ENCODE measurements at regions not wholly inside any gene's neighbourhood (a gene's known extent, or its start where the extent isn't known, plus 50 kb on each side); places are given as distances from the start of the nearest gene placed in this dataset.

- Histone ChIP-seq H3K79me2 (ENCODE audit: insufficient read depth, low read length) (no peaks in the 10 kb centered on the region), H3K4me3 (ENCODE audit: low read length, poor library complexity, severe bottlenecking) (no peak overlapping the region), H3K27me3 (ENCODE audit: insufficient read depth, low read length, poor library complexity, severe bottlenecking) (no peaks in the 10 kb centered on the region), H4K20me1 (ENCODE audit: insufficient read depth, low read length, poor library complexity, severe bottlenecking) (no peaks in the 10 kb centered on the region), H3K9me3 (ENCODE audit: insufficient read depth, low read depth, low read length) (no peaks in the 10 kb centered on the region), H3K9me2 (replicated peaks; ENCODE audit: low read depth, low read length) (no peaks in the 10 kb centered on the region), H3K36me3 (ENCODE audit: insufficient read depth, low read length) (no peaks in the 10 kb centered on the region), H2AFZ (ENCODE audit: low read length) (no peak overlapping the region), H3K9ac (ENCODE audit: low read depth, low read length, poor library complexity, severe bottlenecking) (no peak overlapping the region), H3K4me2 (ENCODE audit: low read depth, low read length, poor library complexity, severe bottlenecking) (no peak overlapping the region), H3F3A (ENCODE audit: low read depth) (no peaks in the 10 kb centered on the region), H3K4me1 (ENCODE audit: insufficient read depth, low read length, poor library complexity, severe bottlenecking) (peaks cover 13% of the 10 kb centered on the region)
- TF ChIP-seq EZH2phosphoT487 (IDR thresholded peaks at IDR 0.05; ENCODE audit: borderline replicate concordance) = no peak
Measured at GRCh38 chr21:14751011-14751410, 204.9 kb upstream of the SAMSN1 start.

- H3K4me1 ChIP-seq (ENCODE audit: insufficient read depth, low read length, poor library complexity, severe bottlenecking) = peaks cover 13% of the 10 kb centered on the region
- H2AFZ ChIP-seq (ENCODE audit: low read length) = no peak overlapping the region
Measured at GRCh38 chr21:14750041-14750440, 203.9 kb upstream of the SAMSN1 start.

GRCh38 chr21:14748662-14749061 is 202.5 kb upstream of the SAMSN1 start:
- TF ChIP-seq EZH2phosphoT487 (IDR thresholded peaks at IDR 0.05; ENCODE audit: borderline replicate concordance) = no peak
- TF ChIP-seq CTCF (conservative IDR thresholded peaks at IDR 0.05; ENCODE audit: low read length) = no peak
- H3K27me3 ChIP-seq (ENCODE audit: insufficient read depth, low read length, poor library complexity, severe bottlenecking) = no peaks in the 10 kb centered on the region
- H2AFZ ChIP-seq (ENCODE audit: low read length) = no peak overlapping the region
- no peaks in the 10 kb centered on the region for H3K9me2 ChIP-seq (replicated peaks; ENCODE audit: low read depth, low read length)
- no peak overlapping the region for H3K4me3 ChIP-seq (ENCODE audit: low read length, poor library complexity, severe bottlenecking)
- no peak overlapping the region for H3K4me2 ChIP-seq (ENCODE audit: low read depth, low read length, poor library complexity, severe bottlenecking)
- peaks cover 7% of the 10 kb centered on the region for H3K4me1 ChIP-seq (ENCODE audit: insufficient read depth, low read length, poor library complexity, severe bottlenecking)
- H4K20me1 ChIP-seq (ENCODE audit: insufficient read depth, low read length, poor library complexity, severe bottlenecking) = no peaks in the 10 kb centered on the region
- H3K79me2 ChIP-seq (ENCODE audit: insufficient read depth, low read length) = no peaks in the 10 kb centered on the region
- peaks cover 3% of the 10 kb centered on the region; the same call in 1 of the 2 replicates for H3K9me3 ChIP-seq (ENCODE audit: insufficient read depth, low read depth, low read length)
- H3F3A ChIP-seq (ENCODE audit: low read depth) = no peaks in the 10 kb centered on the region
- H3K9ac ChIP-seq (ENCODE audit: low read depth, low read length, poor library complexity, severe bottlenecking) = no peak overlapping the region
- H3K36me3 ChIP-seq (ENCODE audit: insufficient read depth, low read length) = no peaks in the 10 kb centered on the region

More at GRCh38 chr21:14750041-14750440, 203.9 kb upstream of the SAMSN1 start:
- H3K27me3 ChIP-seq (ENCODE audit: insufficient read depth, low read length, poor library complexity, severe bottlenecking) = no peaks in the 10 kb centered on the region
- H4K20me1 ChIP-seq (ENCODE audit: insufficient read depth, low read length, poor library complexity, severe bottlenecking) = no peaks in the 10 kb centered on the region
- TF ChIP-seq EZH2phosphoT487 (IDR thresholded peaks at IDR 0.05; ENCODE audit: borderline replicate concordance) (no peak), CTCF (conservative IDR thresholded peaks at IDR 0.05; ENCODE audit: low read length) (no peak)
- no peaks in the 10 kb centered on the region for H3F3A ChIP-seq (ENCODE audit: low read depth)
- no peaks in the 10 kb centered on the region for H3K9me3 ChIP-seq (ENCODE audit: insufficient read depth, low read depth, low read length)
- no peak overlapping the region for H3K4me3 ChIP-seq (ENCODE audit: low read length, poor library complexity, severe bottlenecking)
- no peaks in the 10 kb centered on the region for H3K36me3 ChIP-seq (ENCODE audit: insufficient read depth, low read length)
- H3K9me2 ChIP-seq (replicated peaks; ENCODE audit: low read depth, low read length) = no peaks in the 10 kb centered on the region
- no peak overlapping the region for H3K4me2 ChIP-seq (ENCODE audit: low read depth, low read length, poor library complexity, severe bottlenecking)
- H3K79me2 ChIP-seq (ENCODE audit: insufficient read depth, low read length) = no peaks in the 10 kb centered on the region
- no peak overlapping the region for H3K9ac ChIP-seq (ENCODE audit: low read depth, low read length, poor library complexity, severe bottlenecking)

GRCh38 chr21:14744368-14744767 is 198.3 kb upstream of the SAMSN1 start:
- Histone ChIP-seq H3K4me1 (ENCODE audit: insufficient read depth, low read length, poor library complexity, severe bottlenecking) (no peaks in the 10 kb centered on the region), H3K4me2 (ENCODE audit: low read depth, low read length, poor library complexity, severe bottlenecking) (no peak overlapping the region), H3K9me2 (replicated peaks; ENCODE audit: low read depth, low read length) (no peaks in the 10 kb centered on the region), H3K4me3 (ENCODE audit: low read length, poor library complexity, severe bottlenecking) (no peak overlapping the region), H3F3A (ENCODE audit: low read depth) (no peaks in the 10 kb centered on the region), H3K36me3 (ENCODE audit: insufficient read depth, low read length) (no peaks in the 10 kb centered on the region), H3K79me2 (ENCODE audit: insufficient read depth, low read length) (no peaks in the 10 kb centered on the region), H2AFZ (ENCODE audit: low read length) (no peak overlapping the region), H3K9me3 (ENCODE audit: insufficient read depth, low read depth, low read length) (peaks cover 3% of the 10 kb centered on the region; the same call in 1 of the 2 replicates), H3K9ac (ENCODE audit: low read depth, low read length, poor library complexity, severe bottlenecking) (no peak overlapping the region), H3K27me3 (ENCODE audit: insufficient read depth, low read length, poor library complexity, severe bottlenecking) (no peaks in the 10 kb centered on the region), H4K20me1 (ENCODE audit: insufficient read depth, low read length, poor library complexity, severe bottlenecking) (no peaks in the 10 kb centered on the region)
- TF ChIP-seq CTCF (conservative IDR thresholded peaks at IDR 0.05; ENCODE audit: low read length) (no peak), EZH2phosphoT487 (IDR thresholded peaks at IDR 0.05; ENCODE audit: borderline replicate concordance) (no peak)

Data from Loucy (cell line).